ENCODE measurements at regions not wholly inside any gene's neighbourhood (a gene's known extent, or its start where the extent isn't known, plus 50 kb on each side); places are given as distances from the start of the nearest gene placed in this dataset.

- Mint-ChIP-seq H3K27me3 (ENCODE audit: low read depth) (no peaks in the 10 kb centered on the region; the same call in 1 of the 2 replicates), H3K4me1 (peaks cover 55% of the 10 kb centered on the region), H3K36me3 (no peaks in the 10 kb centered on the region), H3K4me3 (no peak overlapping the region), H3K9me3 (peaks cover 4% of the 10 kb centered on the region; the same call in 1 of the 2 replicates), H3K27ac (no peak overlapping the region)
- no peak for TF ChIP-seq SP1 (CRISPR knock-in tag; conservative IDR thresholded peaks at IDR 0.05)
- TF ChIP-seq PRDM15 (CRISPR knock-in tag; IDR thresholded peaks at IDR 0.05), result 0 out of 2 replicates have a peak, but pooled peaks have one; percentile 14
- ChIA-PET POLR2A (no interaction called here), CTCF (interaction anchor here (0.7 to 1.1 kb wide), 3 partner anchors 8 to 30 kb away, joined by 3 read pairs; no protein-coding TSS in a partner anchor)
- DNase-seq (ENCODE audit: low spot score) (no peak), ATAC-seq (no peak)
Measured at GRCh38 chr17:74114881-74115470, 88.5 kb upstream of the RPL38 start.

- H3K4me3 Mint-ChIP-seq, result no peak overlapping the region
- H3K4me1 Mint-ChIP-seq, result peaks cover 49% of the 10 kb centered on the region
- no peak for ATAC-seq
- no peaks in the 10 kb centered on the region for H3K36me3 Mint-ChIP-seq
- CTCF ChIA-PET, result interaction anchor here (3.2 to 5.5 kb wide), 3 partner anchors 28 to 87 kb away, joined by 15 to 100 read pairs (median 59); partner anchors contain the start of gene RPL38
- no peak overlapping the region; the same call in 1 of the 2 replicates for H3K27ac Mint-ChIP-seq
- H3K27me3 Mint-ChIP-seq (ENCODE audit: low read depth), result peaks cover 3% of the 10 kb centered on the region; the same call in 1 of the 2 replicates
- no peak for DNase-seq (ENCODE audit: low spot score)
- POLR2A ChIA-PET, result interaction anchor here (1.5 kb wide), 1 partner anchor 8 kb away, joined by 3 read pairs; no protein-coding TSS in a partner anchor
- TF ChIP-seq STAT6 (CRISPR knock-in tag; conservative IDR thresholded peaks at IDR 0.05; ENCODE audit: low read depth) (no peak), CDX4 (CRISPR knock-in tag; IDR thresholded peaks at IDR 0.05; ENCODE audit: borderline replicate concordance) (no peak), FOXP4 (CRISPR knock-in tag; IDR thresholded peaks at IDR 0.05) (no peak), TCF7 (CRISPR knock-in tag; IDR thresholded peaks at IDR 0.05; ENCODE audit: low read depth) (no peak), AFF4 (CRISPR knock-in tag; IDR thresholded peaks at IDR 0.05; ENCODE audit: borderline replicate concordance) (no peak), E2F5 (CRISPR knock-in tag; IDR thresholded peaks at IDR 0.05) (no peak), ZNF232 (CRISPR knock-in tag; IDR thresholded peaks at IDR 0.05) (no peak), EMX1 (CRISPR knock-in tag; IDR thresholded peaks at IDR 0.05) (no peak), RELA (CRISPR knock-in tag; IDR thresholded peaks at IDR 0.05; ENCODE audit: borderline replicate concordance) (no peak), ZNF423 (CRISPR knock-in tag; IDR thresholded peaks at IDR 0.05) (no peak), ERG (CRISPR knock-in tag; IDR thresholded peaks at IDR 0.05) (no peak), CREB1 (CRISPR knock-in tag; IDR thresholded peaks at IDR 0.05) (no peak), E2F1 (CRISPR knock-in tag; IDR thresholded peaks at IDR 0.05) (no peak), NFATC4 (CRISPR knock-in tag; IDR thresholded peaks at IDR 0.05) (no peak)
- peaks cover 4% of the 10 kb centered on the region; the same call in 1 of the 2 replicates for H3K9me3 Mint-ChIP-seq
Measured at GRCh38 chr17:74115586-74115985, 87.9 kb upstream of the RPL38 start.
